ENCODE measurements at regions not wholly inside any gene's neighbourhood (a gene's known extent, or its start where the extent isn't known, plus 50 kb on each side); places are given as distances from the start of the nearest gene placed in this dataset.

DNA sequence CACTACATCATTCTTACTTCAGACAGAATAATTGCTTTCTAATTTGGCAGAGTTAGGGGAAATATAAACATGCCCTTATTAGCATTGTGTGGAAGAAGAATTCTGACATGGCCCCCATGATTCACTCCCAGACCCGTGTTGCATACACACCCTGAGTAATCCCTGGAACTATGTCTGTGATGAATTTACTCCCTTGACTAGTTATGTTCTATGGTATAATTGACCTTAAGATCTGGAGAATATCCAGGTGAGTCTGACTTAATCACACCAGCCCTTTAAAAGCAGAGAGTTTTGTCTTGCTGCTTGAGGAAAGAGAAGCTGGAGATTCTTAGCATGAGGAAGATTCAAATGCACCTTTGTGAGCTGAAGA, 262.9 kb downstream of the SOX4 start:
- H3K27me3 ChIP-seq, result no peaks in the 10 kb centered on the region
- no peaks in the 10 kb centered on the region for H3K4me1 ChIP-seq
- no peak for TF ChIP-seq POLR2AphosphoS5 (IDR thresholded peaks at IDR 0.05; ENCODE audit: insufficient read depth in 1 of 2, low read depth in 1 of 2)
- TF ChIP-seq, protein P1, sequence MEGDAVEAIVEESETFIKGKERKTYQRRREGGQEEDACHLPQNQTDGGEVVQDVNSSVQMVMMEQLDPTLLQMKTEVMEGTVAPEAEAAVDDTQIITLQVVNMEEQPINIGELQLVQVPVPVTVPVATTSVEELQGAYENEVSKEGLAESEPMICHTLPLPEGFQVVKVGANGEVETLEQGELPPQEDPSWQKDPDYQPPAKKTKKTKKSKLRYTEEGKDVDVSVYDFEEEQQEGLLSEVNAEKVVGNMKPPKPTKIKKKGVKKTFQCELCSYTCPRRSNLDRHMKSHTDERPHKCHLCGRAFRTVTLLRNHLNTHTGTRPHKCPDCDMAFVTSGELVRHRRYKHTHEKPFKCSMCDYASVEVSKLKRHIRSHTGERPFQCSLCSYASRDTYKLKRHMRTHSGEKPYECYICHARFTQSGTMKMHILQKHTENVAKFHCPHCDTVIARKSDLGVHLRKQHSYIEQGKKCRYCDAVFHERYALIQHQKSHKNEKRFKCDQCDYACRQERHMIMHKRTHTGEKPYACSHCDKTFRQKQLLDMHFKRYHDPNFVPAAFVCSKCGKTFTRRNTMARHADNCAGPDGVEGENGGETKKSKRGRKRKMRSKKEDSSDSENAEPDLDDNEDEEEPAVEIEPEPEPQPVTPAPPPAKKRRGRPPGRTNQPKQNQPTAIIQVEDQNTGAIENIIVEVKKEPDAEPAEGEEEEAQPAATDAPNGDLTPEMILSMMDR (IDR thresholded peaks at IDR 0.05), result no peak
- no peak for TF ChIP-seq POLR2A (IDR thresholded peaks at IDR 0.05)
- no peak overlapping the region for H3K4me3 ChIP-seq
- no peaks in the 10 kb centered on the region for H3K9me3 ChIP-seq
- H3K36me3 ChIP-seq, result no peaks in the 10 kb centered on the region
- no peak for DNase-seq (ENCODE audit: extremely low spot score in 2 of 2)
- intact Hi-C loops (cut with DNase I), result no loop called here
- H3K27ac ChIP-seq, result no peak overlapping the region

DNA sequence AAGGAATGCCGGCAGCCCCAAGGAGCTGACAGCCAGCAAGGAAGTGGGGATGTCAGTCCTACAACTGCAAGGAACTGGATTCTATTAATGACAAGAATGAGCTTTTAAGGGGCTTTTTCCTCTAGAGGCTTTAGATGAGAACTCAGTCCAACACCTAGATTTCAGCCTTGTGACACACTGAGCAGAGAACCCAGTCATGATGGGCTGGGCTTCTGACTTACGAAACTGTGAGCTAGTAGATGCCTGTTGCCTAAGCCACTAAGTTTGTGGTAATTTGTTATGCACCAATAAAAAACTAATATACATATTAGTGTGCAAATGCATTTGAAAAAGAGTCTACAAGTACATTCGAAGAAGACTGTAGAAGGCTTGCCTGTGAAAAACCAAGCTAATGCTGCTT, 263.3 kb downstream of the SOX4 start:
- Histone ChIP-seq H3K27me3 (no peaks in the 10 kb centered on the region), H3K4me1 (no peaks in the 10 kb centered on the region), H3K36me3 (no peaks in the 10 kb centered on the region), H3K4me3 (no peak overlapping the region), H3K27ac (no peak overlapping the region), H3K9me3 (no peaks in the 10 kb centered on the region)
- no peak for DNase-seq (ENCODE audit: extremely low spot score in 2 of 2)
- intact Hi-C loops (cut with DNase I), result no loop called here
- no peak for TF ChIP-seq POLR2A (IDR thresholded peaks at IDR 0.05)
- TF ChIP-seq POLR2AphosphoS5 (IDR thresholded peaks at IDR 0.05; ENCODE audit: insufficient read depth in 1 of 2, low read depth in 1 of 2), result no peak

DNA sequence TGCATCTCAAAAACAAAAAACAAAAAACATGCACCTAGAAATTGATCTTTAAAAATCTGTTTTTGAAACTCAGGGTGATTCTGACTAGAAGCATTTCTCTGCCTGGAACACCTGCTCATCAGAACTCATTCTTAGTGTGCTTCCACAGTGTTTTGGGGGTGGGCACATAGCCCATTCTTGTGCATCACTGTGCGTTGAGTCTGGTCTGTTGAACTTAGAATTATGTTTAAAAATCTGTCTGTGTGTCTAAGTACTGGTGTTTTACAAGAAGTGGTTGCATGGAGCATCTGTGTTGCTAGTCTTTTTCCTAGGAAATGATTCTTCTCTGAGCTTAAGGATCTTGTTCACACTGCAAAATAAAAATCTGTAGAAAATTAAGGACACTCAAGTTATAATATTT, 264.5 kb downstream of the SOX4 start:
- DNase-seq (ENCODE audit: extremely low spot score in 2 of 2), result no peak
- Histone ChIP-seq H3K4me3 (no peak overlapping the region), H3K9me3 (no peaks in the 10 kb centered on the region), H3K4me1 (no peaks in the 10 kb centered on the region), H3K27me3 (no peaks in the 10 kb centered on the region), H3K27ac (no peak overlapping the region), H3K36me3 (no peaks in the 10 kb centered on the region)
- intact Hi-C loops (cut with DNase I), result no loop called here
- TF ChIP-seq POLR2AphosphoS5 (IDR thresholded peaks at IDR 0.05; ENCODE audit: insufficient read depth in 1 of 2, low read depth in 1 of 2), result no peak
- TF ChIP-seq POLR2A (IDR thresholded peaks at IDR 0.05), result no peak
- TF ChIP-seq, protein P1 (IDR thresholded peaks at IDR 0.05), result no peak

DNA sequence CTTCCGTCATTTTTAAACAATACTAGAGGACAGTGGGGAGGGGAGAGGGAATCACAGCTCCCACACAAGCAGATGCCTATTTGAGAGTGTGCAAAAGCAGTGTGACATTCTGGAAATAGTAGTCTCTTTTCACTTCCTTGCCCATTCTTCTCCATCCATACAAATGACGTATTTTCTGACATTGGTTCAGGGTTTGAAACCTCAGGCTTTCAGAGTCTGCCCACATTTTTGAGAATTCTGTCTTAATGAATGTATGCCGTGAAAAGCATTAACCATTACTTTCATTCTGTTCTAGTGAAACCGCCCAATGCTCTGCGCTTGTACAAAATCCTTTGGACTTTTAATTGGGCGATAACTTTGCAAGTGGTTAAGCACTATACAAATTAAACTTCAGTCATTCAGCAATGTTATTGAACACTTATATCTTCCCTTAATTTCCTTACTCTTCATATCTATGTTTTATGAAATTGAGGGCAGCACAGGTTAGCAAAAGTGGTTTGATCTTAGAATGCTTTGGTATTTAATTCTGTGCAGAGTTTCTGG, 265.7 kb downstream of the SOX4 start:
- DNase-seq (ENCODE audit: extremely low spot score in 2 of 2), result no peak
- Histone ChIP-seq H3K9me3 (no peaks in the 10 kb centered on the region), H3K36me3 (no peaks in the 10 kb centered on the region), H3K27ac (no peak overlapping the region), H3K4me3 (no peak overlapping the region), H3K4me1 (no peaks in the 10 kb centered on the region), H3K27me3 (no peaks in the 10 kb centered on the region)
- intact Hi-C loops (cut with DNase I), result no loop called here
- TF ChIP-seq, protein P1 (IDR thresholded peaks at IDR 0.05), result no peak
- TF ChIP-seq POLR2A (IDR thresholded peaks at IDR 0.05) (no peak), POLR2AphosphoS5 (IDR thresholded peaks at IDR 0.05; ENCODE audit: insufficient read depth in 1 of 2, low read depth in 1 of 2) (no peak)

DNA sequence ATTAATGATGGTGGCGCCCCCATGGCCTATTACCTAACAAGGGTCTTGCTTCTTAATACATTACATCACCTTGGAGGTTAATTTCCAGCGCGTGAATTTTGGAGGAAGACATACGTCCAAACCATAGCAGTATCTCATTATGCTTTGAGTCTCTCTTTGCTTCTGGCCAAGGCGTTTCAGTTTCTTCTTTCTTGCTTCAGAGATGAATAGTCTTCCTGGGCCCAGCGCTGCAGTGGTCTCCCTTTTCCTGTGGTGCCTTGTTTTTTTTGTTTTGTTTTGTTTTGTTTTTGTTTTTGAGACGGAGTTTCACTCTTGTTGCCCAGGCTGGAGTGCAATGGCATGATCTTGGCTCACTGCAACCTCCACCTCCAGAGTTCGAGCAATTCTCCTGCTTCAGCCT, 268.4 kb downstream of the SOX4 start:
- no peaks in the 10 kb centered on the region for H3K27me3 ChIP-seq
- no peaks in the 10 kb centered on the region for H3K36me3 ChIP-seq
- no peak for DNase-seq (ENCODE audit: extremely low spot score in 2 of 2)
- intact Hi-C loops (cut with DNase I), result no loop called here
- TF ChIP-seq, protein P1 (IDR thresholded peaks at IDR 0.05), result no peak
- TF ChIP-seq POLR2AphosphoS5 (IDR thresholded peaks at IDR 0.05; ENCODE audit: insufficient read depth in 1 of 2, low read depth in 1 of 2) (no peak), POLR2A (IDR thresholded peaks at IDR 0.05) (no peak)
- H3K9me3 ChIP-seq, result no peaks in the 10 kb centered on the region
- H3K27ac ChIP-seq, result no peak overlapping the region
- no peak overlapping the region for H3K4me3 ChIP-seq
- no peaks in the 10 kb centered on the region for H3K4me1 ChIP-seq
